HEK293 (cell line): ENCODE measurements at regions not wholly inside any gene's neighbourhood (a gene's known extent, or its start where the extent isn't known, plus 50 kb on each side); places are given as distances from the start of the nearest gene placed in this dataset.

Source experiments
- HOXD13 ChIP-seq: sonication (generic); formaldehyde crosslinking; IDR thresholded peaks from 2 replicates; pipeline ENCODE4 v1.8.0; 2022; ENCODE audit warnings: missing genetic modification reagents, borderline replicate concordance
- KLF10 ChIP-seq: fragments of 450-650 bp; IDR thresholded peaks from 2 replicates; pipeline ENCODE4 v1.5.1; 2018; ENCODE audit warnings: missing biosample characterization, mild to moderate bottlenecking, missing genetic modification characterization
- ZNF274 ChIP-seq, 2 experiments: fragments of 200-500 bp in 1 of 2; fragments of 450-650 bp in 1 of 2; sonication (Bioruptor generic) in 1 of 2; formaldehyde crosslinking in 1 of 2; IDR thresholded peaks; 2 replicates each; pipeline versions ENCODE4 v1.5.1 to v1.6.1; 2014 to 2016; ENCODE audit warnings: borderline replicate concordance in 1 of 2, inconsistent platforms in 1 of 2, low read length in 1 of 2, missing biosample characterization in 1 of 2, missing genetic modification characterization in 1 of 2
- TF ChIP-seq, protein P1 (sequence below): fragments of 450-650 bp; formaldehyde crosslinking; IDR thresholded peaks from 2 replicates; pipeline ENCODE4 v1.5.1; 2016; ENCODE audit warnings: missing biosample characterization, missing genetic modification characterization
- TF ChIP-seq, protein P2 (sequence below): fragments of 450-650 bp; formaldehyde crosslinking; IDR thresholded peaks from 2 replicates; pipeline ENCODE4 v1.5.1; 2016; ENCODE audit warnings: missing biosample characterization, missing genetic modification characterization
- TF ChIP-seq, protein P3 (sequence below): sonication (generic); formaldehyde crosslinking; IDR thresholded peaks from 2 replicates; pipeline ENCODE4 v1.8.1; 2022; ENCODE audit warnings: mild to moderate bottlenecking, moderate library complexity, missing genetic modification reagents

DNA sequence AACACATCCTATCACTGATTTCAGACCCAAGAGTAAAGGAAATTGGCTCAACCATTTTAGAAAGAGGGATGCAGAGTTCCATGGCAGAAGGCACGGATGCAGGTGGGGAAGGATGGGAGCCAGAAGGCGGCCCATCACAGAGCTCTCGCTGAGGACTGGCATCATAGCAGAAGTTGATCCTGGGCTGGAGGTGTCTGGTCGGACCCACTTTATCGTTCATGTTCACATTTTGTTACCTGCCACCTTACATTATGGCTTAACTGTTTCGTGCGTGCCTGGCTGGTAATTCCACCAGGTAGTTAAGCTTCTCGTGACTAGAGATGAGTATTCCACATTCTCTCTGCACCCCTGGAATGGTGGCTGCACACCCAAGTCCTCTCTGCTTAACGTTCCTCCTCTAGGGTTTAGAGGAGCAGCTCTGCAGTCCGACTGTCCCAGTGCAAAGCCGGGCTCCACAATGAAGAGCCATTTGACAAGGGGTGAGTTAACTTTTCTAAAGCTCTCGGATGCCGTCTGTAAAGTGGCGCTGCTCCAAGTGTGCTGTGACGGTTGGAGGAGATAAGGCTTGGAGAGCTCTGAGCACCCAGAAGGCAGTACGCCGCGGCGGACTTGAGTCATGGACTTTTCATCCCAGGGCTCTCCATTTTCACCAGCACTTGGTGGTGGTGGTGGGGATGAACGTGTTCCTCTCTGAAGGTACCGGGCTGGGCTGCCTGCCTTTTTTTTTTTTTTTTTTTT, 157.1 kb upstream of the SHH start:
- TF ChIP-seq, protein P1, sequence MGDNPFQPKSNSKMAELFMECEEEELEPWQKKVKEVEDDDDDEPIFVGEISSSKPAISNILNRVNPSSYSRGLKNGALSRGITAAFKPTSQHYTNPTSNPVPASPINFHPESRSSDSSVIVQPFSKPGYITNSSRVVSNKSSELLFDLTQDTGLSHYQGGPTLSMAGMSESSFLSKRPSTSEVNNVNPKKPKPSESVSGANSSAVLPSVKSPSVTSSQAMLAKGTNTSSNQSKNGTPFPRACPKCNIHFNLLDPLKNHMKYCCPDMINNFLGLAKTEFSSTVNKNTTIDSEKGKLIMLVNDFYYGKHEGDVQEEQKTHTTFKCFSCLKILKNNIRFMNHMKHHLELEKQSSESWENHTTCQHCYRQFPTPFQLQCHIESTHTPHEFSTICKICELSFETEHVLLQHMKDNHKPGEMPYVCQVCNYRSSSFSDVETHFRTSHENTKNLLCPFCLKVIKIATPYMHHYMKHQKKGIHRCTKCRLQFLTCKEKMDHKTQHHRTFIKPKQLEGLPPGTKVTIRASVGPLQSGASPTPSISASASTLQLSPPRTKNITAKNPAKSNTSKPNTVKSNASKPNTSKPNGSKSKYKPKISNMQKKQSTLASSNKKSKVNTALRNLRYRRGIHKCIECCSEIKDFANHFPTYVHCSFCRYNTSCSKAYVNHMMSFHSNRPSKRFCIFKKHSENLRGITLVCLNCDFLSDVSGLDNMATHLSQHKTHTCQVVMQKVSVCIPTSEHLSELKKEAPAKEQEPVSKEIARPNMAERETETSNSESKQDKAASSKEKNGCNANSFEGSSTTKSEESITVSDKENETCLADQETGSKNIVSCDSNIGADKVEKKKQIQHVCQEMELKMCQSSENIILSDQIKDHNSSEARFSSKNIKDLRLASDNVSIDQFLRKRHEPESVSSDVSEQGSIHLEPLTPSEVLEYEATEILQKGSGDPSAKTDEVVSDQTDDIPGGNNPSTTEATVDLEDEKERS, result no peak
- TF ChIP-seq, protein P2, sequence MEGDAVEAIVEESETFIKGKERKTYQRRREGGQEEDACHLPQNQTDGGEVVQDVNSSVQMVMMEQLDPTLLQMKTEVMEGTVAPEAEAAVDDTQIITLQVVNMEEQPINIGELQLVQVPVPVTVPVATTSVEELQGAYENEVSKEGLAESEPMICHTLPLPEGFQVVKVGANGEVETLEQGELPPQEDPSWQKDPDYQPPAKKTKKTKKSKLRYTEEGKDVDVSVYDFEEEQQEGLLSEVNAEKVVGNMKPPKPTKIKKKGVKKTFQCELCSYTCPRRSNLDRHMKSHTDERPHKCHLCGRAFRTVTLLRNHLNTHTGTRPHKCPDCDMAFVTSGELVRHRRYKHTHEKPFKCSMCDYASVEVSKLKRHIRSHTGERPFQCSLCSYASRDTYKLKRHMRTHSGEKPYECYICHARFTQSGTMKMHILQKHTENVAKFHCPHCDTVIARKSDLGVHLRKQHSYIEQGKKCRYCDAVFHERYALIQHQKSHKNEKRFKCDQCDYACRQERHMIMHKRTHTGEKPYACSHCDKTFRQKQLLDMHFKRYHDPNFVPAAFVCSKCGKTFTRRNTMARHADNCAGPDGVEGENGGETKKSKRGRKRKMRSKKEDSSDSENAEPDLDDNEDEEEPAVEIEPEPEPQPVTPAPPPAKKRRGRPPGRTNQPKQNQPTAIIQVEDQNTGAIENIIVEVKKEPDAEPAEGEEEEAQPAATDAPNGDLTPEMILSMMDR (tag by site-specific recombination), result no peak
- TF ChIP-seq, protein P3, sequence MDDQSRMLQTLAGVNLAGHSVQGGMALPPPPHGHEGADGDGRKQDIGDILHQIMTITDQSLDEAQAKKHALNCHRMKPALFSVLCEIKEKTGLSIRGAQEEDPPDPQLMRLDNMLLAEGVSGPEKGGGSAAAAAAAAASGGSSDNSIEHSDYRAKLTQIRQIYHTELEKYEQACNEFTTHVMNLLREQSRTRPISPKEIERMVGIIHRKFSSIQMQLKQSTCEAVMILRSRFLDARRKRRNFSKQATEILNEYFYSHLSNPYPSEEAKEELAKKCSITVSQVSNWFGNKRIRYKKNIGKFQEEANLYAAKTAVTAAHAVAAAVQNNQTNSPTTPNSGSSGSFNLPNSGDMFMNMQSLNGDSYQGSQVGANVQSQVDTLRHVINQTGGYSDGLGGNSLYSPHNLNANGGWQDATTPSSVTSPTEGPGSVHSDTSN, result no peak
- TF ChIP-seq HOXD13 (CRISPR knock-in tag) (no peak), ZNF274 (IDR thresholded peaks at IDR 0.05; ENCODE audit: low read length) (no peak), ZNF274 (tag by site-specific recombination; IDR thresholded peaks at IDR 0.05; ENCODE audit: borderline replicate concordance) (no peak), KLF10 (tag by site-specific recombination) (no peak)
